HFFc6 (cell line): ENCODE measurements at regions not wholly inside any gene's neighbourhood (a gene's known extent, or its start where the extent isn't known, plus 50 kb on each side); places are given as distances from the start of the nearest gene placed in this dataset.

Experiments
- DNase-seq: peaks from one replicate; pipeline ENCODE4 v3.0.0-alpha.2; 2018
- H3K27ac Mint-ChIP-seq: 2 replicates; pipeline ENCODE4 v1.8.0; 2020; ENCODE audit warnings: mild to moderate bottlenecking, mixed read lengths
- H3K27me3 Mint-ChIP-seq: 2 replicates; pipeline ENCODE4 v1.8.0; 2021; ENCODE audit warnings: mild to moderate bottlenecking, moderate library complexity, mixed read lengths; ENCODE audit not compliant: insufficient read depth
- H3K36me3 Mint-ChIP-seq: 2 replicates; pipeline ENCODE4 v1.8.0; 2021; ENCODE audit warnings: low read depth, mixed read lengths
- H3K4me1 Mint-ChIP-seq: 2 replicates; pipeline ENCODE4 v1.8.0; 2020; ENCODE audit warnings: low read depth, mixed read lengths
- H3K4me3 Mint-ChIP-seq: 2 replicates; pipeline ENCODE4 v1.8.0; 2020; ENCODE audit warnings: mild to moderate bottlenecking, moderate library complexity, mixed read lengths
- H3K9me3 Mint-ChIP-seq: 2 replicates; pipeline ENCODE4 v1.8.0; 2020; ENCODE audit warnings: mild to moderate bottlenecking, mixed read lengths
- CTCF ChIP-seq: fragments of 200-600 bp; sonication (generic); IDR thresholded peaks from 2 replicates; pipeline ENCODE4 v1.5.0; 2021; ENCODE audit warnings: antibody characterized with exemption, mild to moderate bottlenecking

- TF ChIP-seq CTCF = no peak
- no peak for DNase-seq
- H3K4me1 Mint-ChIP-seq = peaks cover 79% of the 10 kb centered on the region
- H3K27ac Mint-ChIP-seq = peak overlapping the region; percentile 95
- H3K9me3 Mint-ChIP-seq = no peaks in the 10 kb centered on the region
- peaks cover 9% of the 10 kb centered on the region for H3K36me3 Mint-ChIP-seq
- H3K4me3 Mint-ChIP-seq = peak overlapping the region; percentile 84
- H3K27me3 Mint-ChIP-seq = peaks cover 13% of the 10 kb centered on the region
Measured at GRCh38 chr17:77371888-77372443, 231.2 kb downstream of the SEC14L1 start.

DNA sequence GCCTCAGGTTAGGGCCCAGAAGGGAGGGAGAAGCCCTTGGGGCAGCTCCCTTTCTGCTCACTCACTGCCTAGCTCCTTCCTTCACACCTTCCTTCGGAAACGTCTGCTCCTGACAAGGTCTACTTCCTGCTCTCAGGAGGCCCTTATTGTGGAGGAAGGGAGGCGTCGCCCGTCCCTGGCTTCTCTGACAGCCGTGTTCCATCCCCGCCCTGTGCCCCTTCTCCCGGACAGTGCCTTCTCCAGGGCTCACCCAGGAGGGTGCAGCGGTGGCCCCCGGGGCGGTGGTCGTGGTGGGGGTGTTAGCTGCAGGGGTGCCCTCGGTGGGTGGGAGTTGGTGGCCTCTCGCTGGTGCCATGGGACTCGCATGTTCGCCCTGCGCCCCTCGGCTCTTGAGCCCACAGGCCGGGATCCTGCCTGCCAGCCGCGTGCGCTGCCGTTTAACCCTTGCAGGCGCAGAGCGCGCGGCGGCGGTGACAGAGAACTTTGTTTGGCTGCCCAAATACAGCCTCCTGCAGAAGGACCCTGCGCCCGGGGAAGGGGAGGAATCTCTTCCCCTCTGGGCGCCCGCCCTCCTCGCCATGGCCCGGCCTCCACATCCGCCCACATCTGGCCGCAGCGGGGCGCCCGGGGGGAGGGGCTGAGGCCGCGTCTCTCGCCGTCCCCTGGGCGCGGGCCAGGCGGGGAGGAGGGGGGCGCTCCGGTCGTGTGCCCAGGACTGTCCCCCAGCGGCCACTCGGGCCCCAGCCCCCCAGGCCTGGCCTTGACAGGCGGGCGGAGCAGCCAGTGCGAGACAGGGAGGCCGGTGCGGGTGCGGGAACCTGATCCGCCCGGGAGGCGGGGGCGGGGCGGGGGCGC, 231.9 kb downstream of the SEC14L1 start:
- H3K27me3 Mint-ChIP-seq = peaks cover 13% of the 10 kb centered on the region
- peaks cover 81% of the 10 kb centered on the region for H3K4me1 Mint-ChIP-seq
- peaks cover 9% of the 10 kb centered on the region for H3K36me3 Mint-ChIP-seq
- H3K9me3 Mint-ChIP-seq = no peaks in the 10 kb centered on the region
- H3K4me3 Mint-ChIP-seq = peak overlapping the region; percentile 84
- no peak; the same call in 1 of the 2 replicates for TF ChIP-seq CTCF
- DNase-seq = peak; percentile 75
- peak overlapping the region; percentile 95 for H3K27ac Mint-ChIP-seq

DNA sequence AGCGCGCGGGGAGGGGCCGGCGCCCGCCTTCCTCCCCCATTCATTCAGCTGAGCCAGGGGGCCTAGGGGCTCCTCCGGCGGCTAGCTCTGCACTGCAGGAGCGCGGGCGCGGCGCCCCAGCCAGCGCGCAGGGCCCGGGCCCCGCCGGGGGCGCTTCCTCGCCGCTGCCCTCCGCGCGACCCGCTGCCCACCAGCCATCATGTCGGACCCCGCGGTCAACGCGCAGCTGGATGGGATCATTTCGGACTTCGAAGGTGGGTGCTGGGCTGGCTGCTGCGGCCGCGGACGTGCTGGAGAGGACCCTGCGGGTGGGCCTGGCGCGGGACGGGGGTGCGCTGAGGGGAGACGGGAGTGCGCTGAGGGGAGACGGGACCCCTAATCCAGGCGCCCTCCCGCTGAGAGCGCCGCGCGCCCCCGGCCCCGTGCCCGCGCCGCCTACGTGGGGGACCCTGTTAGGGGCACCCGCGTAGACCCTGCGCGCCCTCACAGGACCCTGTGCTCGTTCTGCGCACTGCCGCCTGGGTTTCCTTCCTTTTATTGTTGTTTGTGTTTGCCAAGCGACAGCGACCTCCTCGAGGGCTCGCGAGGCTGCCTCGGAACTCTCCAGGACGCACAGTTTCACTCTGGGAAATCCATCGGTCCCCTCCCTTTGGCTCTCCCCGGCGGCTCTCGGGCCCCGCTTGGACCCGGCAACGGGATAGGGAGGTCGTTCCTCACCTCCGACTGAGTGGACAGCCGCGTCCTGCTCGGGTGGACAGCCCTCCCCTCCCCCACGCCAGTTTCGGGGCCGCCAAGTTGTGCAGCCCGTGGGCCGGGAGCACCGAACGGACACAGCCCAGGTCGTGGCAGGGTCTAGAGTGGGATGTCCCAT, 232.8 kb downstream of the SEC14L1 start:
- peaks cover 84% of the 10 kb centered on the region for H3K4me1 Mint-ChIP-seq
- H3K36me3 Mint-ChIP-seq = peaks cover 9% of the 10 kb centered on the region
- no peaks in the 10 kb centered on the region for H3K9me3 Mint-ChIP-seq
- H3K4me3 Mint-ChIP-seq = peak overlapping the region; percentile 97
- peaks cover 11% of the 10 kb centered on the region for H3K27me3 Mint-ChIP-seq
- DNase-seq = peak; percentile 44
- peak overlapping the region; percentile 86 for H3K27ac Mint-ChIP-seq
- 0 out of 2 replicates have a peak, but pooled peaks have one; percentile 4 for TF ChIP-seq CTCF

DNA sequence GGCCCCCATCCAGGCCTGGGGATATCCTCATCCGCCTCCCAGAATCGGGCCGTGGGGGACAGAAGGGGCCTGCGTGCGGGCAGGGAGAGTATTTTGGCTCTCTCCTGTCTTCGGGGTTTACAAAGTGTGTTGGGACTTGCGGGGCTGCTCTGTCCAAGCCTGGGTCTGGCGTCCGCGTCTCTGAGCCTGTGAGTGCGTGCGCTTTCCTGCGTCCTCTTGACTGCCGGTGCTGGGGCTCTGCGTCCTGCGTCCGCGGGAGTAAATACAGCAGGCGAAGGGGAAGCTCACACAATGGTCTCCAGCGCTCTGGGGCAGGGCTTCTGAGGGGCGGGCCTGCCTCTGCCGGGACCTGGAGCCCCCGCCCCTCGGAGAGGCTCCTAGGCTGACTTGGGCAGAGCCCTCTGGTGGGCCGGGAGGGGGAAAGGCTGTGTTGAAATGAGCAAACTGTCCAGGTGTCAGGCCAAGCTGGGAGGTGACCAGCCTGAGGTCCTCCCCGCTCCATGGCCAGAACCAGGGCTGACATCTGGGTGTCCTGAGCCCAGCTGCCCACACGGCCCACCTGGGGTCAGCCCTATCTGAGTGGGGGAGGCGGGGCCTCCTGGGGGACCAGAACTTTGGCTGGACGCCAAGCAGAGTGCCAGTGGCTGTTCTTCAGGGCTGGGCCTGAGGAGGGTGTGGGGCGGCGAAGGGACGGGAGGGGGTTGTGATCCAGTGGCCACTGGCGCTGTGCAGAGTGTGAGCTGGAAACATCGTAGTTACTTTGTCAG, 233.6 kb downstream of the SEC14L1 start:
- Mint-ChIP-seq H3K4me3 (peak overlapping the region; percentile 97), H3K27me3 (peaks cover 11% of the 10 kb centered on the region), H3K36me3 (peaks cover 4% of the 10 kb centered on the region), H3K27ac (peak overlapping the region; percentile 86), H3K9me3 (no peaks in the 10 kb centered on the region), H3K4me1 (peaks cover 80% of the 10 kb centered on the region)
- DNase-seq = peak; percentile 83
- peak; percentile 64 for TF ChIP-seq CTCF
